ENCODE measurements at regions not wholly inside any gene's neighbourhood (a gene's known extent, or its start where the extent isn't known, plus 50 kb on each side); places are given as distances from the start of the nearest gene placed in this dataset.

- intact Hi-C loops (cut with DNase I), result no loop called here
- no peak for DNase-seq
Observed at GRCh38 chr2:67048314-67048713, 348.8 kb upstream of the ETAA1 start.

DNA sequence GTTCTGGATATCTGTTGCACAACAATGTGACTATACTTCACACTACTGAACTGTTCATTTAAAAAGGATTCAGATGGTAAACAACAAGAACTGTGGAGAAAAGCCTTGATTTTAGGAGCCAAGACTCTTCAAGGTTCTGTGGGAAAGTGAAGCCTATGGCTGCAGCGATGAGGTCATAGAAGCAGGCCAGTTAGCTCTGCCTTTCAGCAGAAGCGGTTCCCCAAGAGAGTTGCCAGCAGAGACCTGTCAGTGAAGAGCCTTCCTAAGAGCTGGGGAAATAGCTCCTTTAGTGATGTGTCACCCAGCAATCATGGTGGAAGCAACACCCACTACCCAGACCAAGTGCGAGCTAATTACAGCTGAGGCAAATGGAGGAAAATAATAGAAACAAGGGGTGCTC, 346.5 kb upstream of the ETAA1 start:
- intact Hi-C loops (cut with DNase I), result no loop called here

DNA sequence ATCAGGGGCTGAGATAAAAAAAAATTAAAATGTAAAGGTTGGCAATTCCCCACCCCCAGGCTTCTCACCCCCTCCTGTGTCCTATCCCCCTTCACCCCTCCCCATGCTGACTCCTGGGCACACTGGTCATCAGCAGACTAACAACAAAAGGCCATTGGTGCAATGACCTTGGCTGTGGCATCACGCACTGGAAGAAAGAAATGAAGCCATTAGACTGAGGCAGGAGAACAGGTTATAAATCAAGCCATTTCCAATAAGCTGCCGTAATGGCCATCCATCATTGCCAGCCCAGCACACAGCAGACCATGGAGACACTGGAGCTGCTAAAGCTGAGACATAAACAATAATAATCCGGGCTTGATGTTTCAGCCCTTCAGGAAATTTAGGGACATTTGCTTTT, 342.4 kb upstream of the ETAA1 start:
- intact Hi-C loops (cut with DNase I), result no loop called here

More for the DNA sequence above, 346.5 kb upstream of the ETAA1 start:
- no peak for DNase-seq

DNA sequence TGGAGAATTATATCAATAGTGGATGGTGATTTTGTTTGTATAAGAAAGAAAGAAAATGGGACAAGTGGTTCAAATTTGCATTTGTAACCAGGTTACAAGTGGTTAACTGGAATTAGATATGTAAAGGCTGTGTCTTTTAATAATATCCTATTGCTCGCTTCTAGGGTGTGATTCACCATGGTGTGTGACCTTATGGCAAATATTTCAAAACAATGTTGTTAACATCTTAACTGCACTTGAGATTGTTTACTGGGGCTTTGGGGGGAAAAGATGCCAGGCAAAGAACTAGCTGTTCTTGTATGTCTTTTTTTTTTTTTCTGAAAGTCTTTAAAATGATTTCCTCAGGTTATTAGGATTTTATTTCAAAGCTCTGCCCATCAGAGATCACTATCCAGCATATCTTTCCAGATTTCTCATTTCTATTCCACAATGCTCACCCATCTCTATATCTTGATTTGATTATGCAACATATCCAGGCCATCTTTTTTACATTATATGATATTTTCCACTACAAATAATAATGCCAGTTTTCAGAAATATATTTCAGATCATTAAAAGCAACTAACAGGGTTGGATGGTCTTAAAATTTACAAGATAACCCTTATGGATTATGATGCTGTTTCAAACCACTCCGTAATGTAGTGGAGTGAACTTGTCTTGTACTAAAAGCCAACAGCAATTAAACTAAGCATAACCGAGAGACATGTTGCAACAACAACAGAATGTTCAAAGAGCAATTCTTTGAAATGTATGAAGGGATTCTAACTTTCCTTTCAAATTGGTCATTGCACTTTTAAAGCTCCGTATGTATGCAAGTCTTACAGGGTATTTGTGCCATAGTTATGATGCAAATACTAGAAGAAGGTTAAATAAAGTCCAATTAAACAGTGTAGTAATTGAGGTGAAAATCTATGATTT, 341.5 kb upstream of the ETAA1 start:
- DNase-seq, result no peak
- intact Hi-C loops (cut with DNase I), result no loop called here

More for the DNA sequence above, 342.4 kb upstream of the ETAA1 start:
- no peak for DNase-seq

DNA sequence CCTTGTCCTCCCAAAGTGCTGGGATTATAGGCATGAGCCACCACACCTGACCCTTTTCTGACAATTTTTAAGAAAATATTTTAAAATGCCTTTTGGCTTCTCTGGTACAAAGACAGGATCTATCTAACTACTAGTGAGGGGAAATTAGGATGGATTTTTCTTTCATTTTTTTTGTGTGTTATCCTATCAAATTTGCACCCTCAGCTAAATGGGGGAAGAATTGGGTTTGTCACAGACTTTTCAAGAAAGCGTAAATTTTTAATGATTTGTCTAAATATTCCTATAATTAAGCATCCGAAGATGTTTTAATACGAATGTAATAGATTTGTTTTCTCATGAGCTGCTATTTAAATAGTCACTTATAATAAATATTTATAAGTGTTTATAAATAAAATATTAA, 340.0 kb upstream of the ETAA1 start:
- DNase-seq, result no peak
- intact Hi-C loops (cut with DNase I), result no loop called here

GRCh38 chr2:67057901-67058703, 339.0 kb upstream of the ETAA1 start:
- no peak for DNase-seq
- intact Hi-C loops (cut with DNase I), result no loop called here

DNA sequence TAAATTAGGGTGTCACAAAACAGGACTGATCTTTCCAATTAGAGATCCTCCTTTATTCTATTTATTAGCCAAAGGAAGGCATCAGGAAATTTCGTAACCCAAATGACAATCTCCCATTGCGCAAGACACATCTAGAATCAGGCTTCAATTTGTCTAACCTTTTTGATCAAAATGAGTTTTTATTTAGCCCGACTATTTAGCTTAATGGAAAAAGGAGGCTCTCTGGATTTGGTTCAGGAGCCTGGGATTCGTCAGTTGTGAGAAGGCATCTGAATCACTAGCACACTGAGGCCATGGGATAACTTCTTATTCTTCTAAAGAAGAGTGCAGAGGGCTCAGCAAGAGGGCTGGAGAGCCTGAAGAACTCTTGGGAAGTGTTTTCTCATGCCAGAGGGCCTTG, 332.1 kb upstream of the ETAA1 start:
- no peak for DNase-seq
- intact Hi-C loops (cut with DNase I), result no loop called here

GRCh38 chr2:67066782-67067181, 330.4 kb upstream of the ETAA1 start:
- no peak for DNase-seq
- intact Hi-C loops (cut with DNase I), result no loop called here

GRCh38 chr2:67067656-67068055, 329.5 kb upstream of the ETAA1 start:
- DNase-seq, result no peak
- intact Hi-C loops (cut with DNase I), result no loop called here

- DNase-seq, result no peak
- intact Hi-C loops (cut with DNase I), result no loop called here
Observed at GRCh38 chr2:67070826-67071225, 326.3 kb upstream of the ETAA1 start.

DNA sequence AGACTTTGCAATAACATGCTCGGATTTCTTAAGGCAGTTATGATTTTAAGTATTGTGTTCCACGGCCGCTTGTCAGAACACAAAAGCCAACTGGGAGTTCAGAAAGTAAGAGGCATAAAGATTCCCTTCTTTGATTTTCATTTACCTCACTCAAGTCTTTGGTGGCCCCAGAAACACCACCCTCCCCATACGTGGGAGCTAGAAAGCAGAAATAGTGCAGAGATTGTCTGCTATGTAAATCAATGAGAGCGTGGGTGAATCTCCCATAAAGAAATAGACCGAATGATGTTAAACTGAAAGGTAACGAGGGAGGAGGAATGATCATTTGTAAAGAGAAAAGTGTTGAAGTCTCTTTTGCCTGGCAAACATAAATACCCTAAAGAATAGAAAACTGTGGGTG, 322.1 kb upstream of the ETAA1 start:
- intact Hi-C loops (cut with DNase I), result no loop called here
- DNase-seq, result peak in 20 of 42 donors; percentile 2 to 61 (median 16)

GRCh38 chr2:67075530-67076238, 321.4 kb upstream of the ETAA1 start:
- DNase-seq, result no peak
- intact Hi-C loops (cut with DNase I), result no loop called here

GRCh38 chr2:67076239-67076624, 320.9 kb upstream of the ETAA1 start:
- intact Hi-C loops (cut with DNase I), result no loop called here
- no peak for DNase-seq

DNA sequence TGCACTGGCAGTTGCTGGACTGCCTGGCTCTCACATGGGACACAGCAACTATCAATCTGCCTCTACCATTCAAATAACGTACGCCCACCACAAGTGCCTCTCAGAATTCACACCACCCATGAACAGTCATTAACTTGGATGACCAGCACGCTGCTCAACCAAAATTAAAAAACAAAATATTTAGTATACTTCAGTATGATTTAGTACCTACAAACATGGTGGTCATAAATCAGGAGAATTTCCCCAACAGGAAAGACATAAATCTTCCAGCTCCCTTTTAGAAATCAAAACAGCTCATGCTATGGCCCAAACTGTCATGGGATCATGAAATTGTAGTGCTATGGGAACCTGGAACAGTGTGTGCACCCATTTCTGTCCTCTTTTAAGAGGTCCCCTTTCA, 317.4 kb upstream of the ETAA1 start:
- intact Hi-C loops (cut with DNase I), result no loop called here
- DNase-seq, result no peak

- intact Hi-C loops (cut with DNase I), result no loop called here
- DNase-seq, result no peak
Observed at GRCh38 chr2:67082813-67083212, 314.3 kb upstream of the ETAA1 start.

- DNase-seq, result no peak
- intact Hi-C loops (cut with DNase I), result no loop called here
Observed at GRCh38 chr2:67083951-67084350, 313.2 kb upstream of the ETAA1 start.

GRCh38 chr2:67085146-67085545, 312.0 kb upstream of the ETAA1 start:
- no peak for DNase-seq
- intact Hi-C loops (cut with DNase I), result no loop called here

- intact Hi-C loops (cut with DNase I), result no loop called here
- DNase-seq, result no peak
Observed at GRCh38 chr2:67091681-67092080, 305.5 kb upstream of the ETAA1 start.

DNA sequence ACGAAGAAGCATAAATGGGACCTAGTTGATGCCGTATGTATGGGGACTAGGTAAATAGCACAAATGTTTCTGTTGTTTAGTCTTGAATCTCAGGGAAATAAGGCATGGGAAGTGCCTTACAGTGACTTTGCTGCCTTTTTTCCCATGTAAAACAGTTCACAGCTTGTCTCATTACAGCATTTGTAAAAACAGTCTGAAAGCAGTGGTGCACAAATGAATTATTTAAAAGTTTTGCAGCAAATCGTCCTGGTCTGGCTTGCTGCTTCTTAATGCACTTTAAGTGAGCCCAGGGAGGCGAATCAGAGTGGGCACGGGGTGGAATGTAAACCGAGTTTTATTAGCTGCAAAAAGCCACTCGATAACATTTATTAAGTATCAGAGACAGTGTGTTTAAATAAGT, 302.0 kb upstream of the ETAA1 start:
- intact Hi-C loops (cut with DNase I), result no loop called here
- no peak for DNase-seq

GRCh38 chr2:67096886-67097285, 300.2 kb upstream of the ETAA1 start:
- intact Hi-C loops (cut with DNase I), result no loop called here
- no peak for DNase-seq

Data from head of caudate nucleus (tissue), 42 donors.